K562 (cell line): ENCODE measurements at regions not wholly inside any gene's neighbourhood (a gene's known extent, or its start where the extent isn't known, plus 50 kb on each side); places are given as distances from the start of the nearest gene placed in this dataset.

ENCODE experiments used
- ATAC-seq: fragments of 200-7000 bp; cut with Tn5 transposase; 3 replicates; pipeline ENCODE4 v1.9.1; 2020; ENCODE audit warnings: moderate library complexity
- BruUV-seq: library from RNA; stranded (reverse); fragments of 400-500 nt; replicated peaks from 2 replicates; lab custom pipeline; 2021; lab: Mats Ljungman, UMichigan
- CTCF ChIA-PET: fragments of 300-600 bp; formaldehyde crosslinking; extraction: SDS; loops from one replicate; lab custom pipeline; 2021; ENCODE audit warnings: low intra/inter-chr PET ratio; lab: Yijun Ruan, JAX
- POLR2A ChIA-PET: fragments of 300-600, 350-650 bp; sonication (Branson Sonifier 250); formaldehyde crosslinking; extraction: SDS; loops from one replicate; lab custom pipeline; 2021; ENCODE audit warnings: antibody characterized with exemption, inconsistent platforms; lab: Yijun Ruan, JAX
- DNase-seq, 4 experiments: peaks; one replicate each; pipeline versions ENCODE4 v3.0.0 to v3.0.0-alpha.2; 2011 to 2018; ENCODE audit warnings: low spot score in 3 of 4, mixed read lengths in 3 of 4; ENCODE audit errors: extremely low read depth in 1 of 4
- FAIRE-seq: peaks from 2 replicates; lab custom pipeline; 2011; peaks lifted over from hg19 to GRCh38; lab: Jason Lieb, UNC
- H2AFZ ChIP-seq: 2 replicates; pipeline ENCODE4 v1.6.0; 2011; ENCODE audit warnings: low read depth, low read length, control low read depth, inconsistent platforms
- H3K27ac ChIP-seq: fragments of 200-600 bp; 3 replicates; pipeline ENCODE4 v1.8.0; 2011; ENCODE audit warnings: low read depth, mild to moderate bottlenecking, control low read depth, inconsistent platforms, low read length, moderate library complexity, mixed read lengths; ENCODE audit errors: extremely low read depth
- H3K27me3 ChIP-seq, 2 experiments: fragments of 300-600 bp in 1 of 2; 2 replicates in 1 of 2; 3 replicates in 1 of 2; pipeline versions ENCODE4 v1.6.0 to v1.8.0; 2011; ENCODE audit warnings: inconsistent platforms in 2 of 2, low read length in 2 of 2, mild to moderate bottlenecking in 1 of 2, mixed read lengths in 1 of 2, moderate library complexity in 1 of 2; ENCODE audit not compliant: control insufficient read depth in 2 of 2, insufficient read depth in 2 of 2
- H3K36me3 ChIP-seq: fragments of 300-600 bp; 3 replicates; pipeline ENCODE4 v1.8.0; 2011; ENCODE audit warnings: mild to moderate bottlenecking, low read length, inconsistent platforms; ENCODE audit not compliant: control insufficient read depth, insufficient read depth
- H3K4me1 ChIP-seq, 2 experiments: fragments of 200-600 bp in 1 of 2; replicated peaks in 1 of 2; 2 replicates in 1 of 2; 3 replicates in 1 of 2; pipeline versions ENCODE4 v1.5.1 to v1.8.0; 2011; ENCODE audit warnings: inconsistent platforms in 2 of 2, low read length in 2 of 2, mild to moderate bottlenecking in 1 of 2, mixed read lengths in 1 of 2, moderate library complexity in 1 of 2; ENCODE audit not compliant: control insufficient read depth in 2 of 2, insufficient read depth in 2 of 2
- H3K4me2 ChIP-seq: 2 replicates; pipeline ENCODE4 v1.6.1; 2011; ENCODE audit warnings: low read length, control low read depth, inconsistent platforms, mixed read lengths; ENCODE audit not compliant: insufficient read depth
- H3K4me3 ChIP-seq: fragments of 200-600 bp; sonication (generic), shearing (Covaris generic); 2 replicates; pipeline ENCODE4 v1.5.1; 2016; ENCODE audit warnings: control low read depth, inconsistent platforms
- H3K79me2 ChIP-seq: fragments of 200-600 bp; 3 replicates; pipeline ENCODE4 v1.8.0; 2011; ENCODE audit warnings: low read length, inconsistent platforms; ENCODE audit not compliant: control insufficient read depth, insufficient read depth
- H3K9ac ChIP-seq, 2 experiments: 2 replicates each; pipeline versions ENCODE4 v1.6.0 to v1.6.1; 2011; ENCODE audit warnings: low read depth in 2 of 2, low read length in 2 of 2, control low read depth in 1 of 2, inconsistent platforms in 1 of 2, mild to moderate bottlenecking in 1 of 2, mixed read lengths in 1 of 2; ENCODE audit not compliant: insufficient read depth in 1 of 2
- H3K9me1 ChIP-seq: one replicate; pipeline ENCODE4 v1.6.0; 2011; ENCODE audit warnings: inconsistent platforms, mild to moderate bottlenecking, low read length, moderate library complexity; ENCODE audit not compliant: control insufficient read depth, insufficient read depth
- H3K9me3 ChIP-seq: replicated peaks from 2 replicates; pipeline ENCODE4 v1.5.1; 2011; ENCODE audit warnings: low read depth, low read length, inconsistent platforms; ENCODE audit not compliant: control insufficient read depth, insufficient read depth
- H4K20me1 ChIP-seq: replicated peaks from 2 replicates; pipeline ENCODE4 v1.6.1; 2011; ENCODE audit warnings: low read length, inconsistent platforms, mixed read lengths; ENCODE audit not compliant: control insufficient read depth, insufficient read depth
- AFF4 ChIP-seq: sonication (generic); formaldehyde crosslinking; IDR thresholded peaks from 2 replicates; pipeline ENCODE4 v1.8.0; 2023; ENCODE audit warnings: mild to moderate bottlenecking, missing genetic modification reagents
- GATAD2B ChIP-seq: fragments of 450-650 bp; IDR thresholded peaks from 2 replicates; pipeline ENCODE4 v1.6.1; 2017; ENCODE audit warnings: mild to moderate bottlenecking, borderline replicate concordance
- KAT2B ChIP-seq: IDR thresholded peaks from one replicate; pipeline ENCODE4 v1.6.1; 2012; ENCODE audit warnings: low read depth, mild to moderate bottlenecking, control low read depth, inconsistent platforms, low read length, moderate library complexity
- MBD2 ChIP-seq: sonication (generic); IDR thresholded peaks from 2 replicates; pipeline ENCODE4 v1.6.1; 2016; ENCODE audit warnings: low read depth, borderline replicate concordance
- PHF21A ChIP-seq: fragments of 450-650 bp; IDR thresholded peaks from 2 replicates; pipeline ENCODE4 v1.6.1; 2017; ENCODE audit warnings: low read depth, borderline replicate concordance
- TRIM25 ChIP-seq: fragments of 450-650 bp; IDR thresholded peaks from 2 replicates; pipeline ENCODE4 v1.7.0; 2016; ENCODE audit warnings: borderline replicate concordance
- ZNF407 ChIP-seq: fragments of 450-650 bp; IDR thresholded peaks from 2 replicates; pipeline ENCODE4 v1.6.1; 2016; ENCODE audit warnings: low read depth
- ZNF408 ChIP-seq: fragments of 250-450 bp; sonication (Bioruptor Pico); IDR thresholded peaks from 2 replicates; pipeline ENCODE4 v1.4.0; 2020; ENCODE audit warnings: low read depth, mild to moderate bottlenecking, moderate library complexity
- ZNF766 ChIP-seq: fragments of 200-800 bp; sonication (Bioruptor generic); conservative IDR thresholded peaks from 2 replicates; pipeline ENCODE4 v1.6.1; 2016; ENCODE audit warnings: missing genetic modification characterization, missing compliant biosample characterization
- WGBS: fragments of 100-300 bp; shearing (Covaris generic); methylation state at CpG from one replicate; pipeline ENCODE4 v1.1.6; 2016; ENCODE audit warnings: low coverage, mixed read lengths; ENCODE audit not compliant: insufficient coverage; ENCODE audit errors: missing lambda C conversion rate; 5-methylcytosine and 5-hydroxymethylcytosine counted together
- in situ Hi-C: fragments of 300-500 bp; cut with MboI; formaldehyde crosslinking; loops from 4 replicates; pipeline ENCODE4 v1.15.0; 2018; ENCODE audit warnings: inconsistent platforms, mixed read lengths
- intact Hi-C: fragments of 100-400 bp; cut with micrococcal nuclease; formaldehyde crosslinking; loops from 2 replicates; pipeline ENCODE4 v1.14.2; 2022

GRCh38 chr3:30268288-30268687 lies 338.1 kb upstream of the TGFBR2 start:
- Histone ChIP-seq H3K4me1 (no peaks in the 10 kb centered on the region), H3K4me3 (no peak overlapping the region), H3K27me3 (no peaks in the 10 kb centered on the region), H3K9ac (no peak overlapping the region), H3K9me1 (no peaks in the 10 kb centered on the region), H3K36me3 (no peaks in the 10 kb centered on the region), H3K4me2 (no peak overlapping the region), H3K9me3 (no peaks in the 10 kb centered on the region; the same call in 1 of the 2 replicates), H3K27ac (no peak overlapping the region), H2AFZ (no peak overlapping the region), H3K79me2 (no peaks in the 10 kb centered on the region), H4K20me1 (no peaks in the 10 kb centered on the region)
- ChIA-PET CTCF (no interaction called here), POLR2A (no interaction called here)
- in situ Hi-C loops, result no loop called here
- DNase-seq, result no peak
- no peak for ATAC-seq
- WGBS, result 0% methylated on average over 4 of the region's 4 CpGs
- intact Hi-C loops, result no loop called here
- BruUV-seq, result no TSS peak
- no peak for FAIRE-seq
- TF ChIP-seq TRIM25, result no peak
- no peak for TF ChIP-seq ZNF766 (CRISPR knock-in tag)
- TF ChIP-seq ZNF407, result no peak
- no peak for TF ChIP-seq AFF4
- no peak for TF ChIP-seq KAT2B
- TF ChIP-seq ZNF408 (CRISPR knock-in tag), result no peak
- no peak for TF ChIP-seq MBD2
- TF ChIP-seq PHF21A, result no peak
- no peak for TF ChIP-seq GATAD2B
